ENCODE measurements at regions not wholly inside any gene's neighbourhood (a gene's known extent, or its start where the extent isn't known, plus 50 kb on each side); places are given as distances from the start of the nearest gene placed in this dataset.

GRCh38 chr12:3959799-3960560 is 86.8 kb upstream of the PARP11 start (continued):
- TF ChIP-seq, protein P1, sequence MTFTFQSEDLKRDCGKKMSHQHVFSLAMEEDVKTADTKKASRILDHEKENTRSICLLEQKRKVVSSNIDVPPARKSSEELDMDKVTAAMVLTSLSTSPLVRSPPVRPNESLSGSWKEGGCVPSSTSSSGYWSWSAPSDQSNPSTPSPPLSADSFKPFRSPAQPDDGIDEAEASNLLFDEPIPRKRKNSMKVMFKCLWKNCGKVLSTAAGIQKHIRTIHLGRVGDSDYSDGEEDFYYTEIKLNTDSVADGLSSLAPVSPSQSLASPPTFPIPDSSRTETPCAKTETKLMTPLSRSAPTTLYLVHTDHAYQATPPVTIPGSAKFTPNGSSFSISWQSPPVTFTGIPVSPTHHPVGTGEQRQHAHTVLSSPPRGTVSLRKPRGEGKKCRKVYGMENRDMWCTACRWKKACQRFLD (CRISPR knock-in tag; IDR thresholded peaks at IDR 0.05; ENCODE audit: borderline replicate concordance), result no peak
- no peak for TF ChIP-seq NKX3-1 (CRISPR knock-in tag; IDR thresholded peaks at IDR 0.05)
- no peak for TF ChIP-seq MTF2 (CRISPR knock-in tag; IDR thresholded peaks at IDR 0.05; ENCODE audit: borderline replicate concordance)
- 0 out of 2 replicates have a peak, but pooled peaks have one; percentile 52 for TF ChIP-seq ZNF230 (CRISPR knock-in tag; IDR thresholded peaks at IDR 0.05)
- TF ChIP-seq KAT2B (IDR thresholded peaks at IDR 0.05; ENCODE audit: borderline replicate concordance, low read depth, low read length), result no peak
- TF ChIP-seq GFI1 (CRISPR knock-in tag; IDR thresholded peaks at IDR 0.05; ENCODE audit: borderline replicate concordance), result no peak
- TF ChIP-seq ZBTB39 (CRISPR knock-in tag; IDR thresholded peaks at IDR 0.05), result no peak
- TF ChIP-seq HDAC1 (CRISPR knock-in tag; IDR thresholded peaks at IDR 0.05), result peak; percentile 75
- TF ChIP-seq ZNF678 (CRISPR knock-in tag; IDR thresholded peaks at IDR 0.05), result 0 out of 2 replicates have a peak, but pooled peaks have one; percentile 47
- TF ChIP-seq KDM6A (CRISPR knock-in tag; IDR thresholded peaks at IDR 0.05; ENCODE audit: low read depth), result peak; percentile 67; the same call in 1 of the 2 replicates
- TF ChIP-seq ZNF597 (CRISPR knock-in tag; IDR thresholded peaks at IDR 0.05), result no peak
- no peak for TF ChIP-seq POLR2A (IDR thresholded peaks at IDR 0.05; ENCODE audit: insufficient read depth in 1 of 2, low read depth in 2 of 2, low read length in 2 of 2)
- TF ChIP-seq ZNF713 (CRISPR knock-in tag; IDR thresholded peaks at IDR 0.05), result no peak
- TF ChIP-seq, protein P2, sequence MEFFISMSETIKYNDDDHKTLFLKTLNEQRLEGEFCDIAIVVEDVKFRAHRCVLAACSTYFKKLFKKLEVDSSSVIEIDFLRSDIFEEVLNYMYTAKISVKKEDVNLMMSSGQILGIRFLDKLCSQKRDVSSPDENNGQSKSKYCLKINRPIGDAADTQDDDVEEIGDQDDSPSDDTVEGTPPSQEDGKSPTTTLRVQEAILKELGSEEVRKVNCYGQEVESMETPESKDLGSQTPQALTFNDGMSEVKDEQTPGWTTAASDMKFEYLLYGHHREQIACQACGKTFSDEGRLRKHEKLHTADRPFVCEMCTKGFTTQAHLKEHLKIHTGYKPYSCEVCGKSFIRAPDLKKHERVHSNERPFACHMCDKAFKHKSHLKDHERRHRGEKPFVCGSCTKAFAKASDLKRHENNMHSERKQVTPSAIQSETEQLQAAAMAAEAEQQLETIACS (CRISPR knock-in tag; IDR thresholded peaks at IDR 0.05), result no peak
- TF ChIP-seq GTF2F1 (IDR thresholded peaks at IDR 0.05; ENCODE audit: low read length), result no peak
- peak; percentile 17; the same call in 1 of the 3 replicates for TF ChIP-seq MXI1 (IDR thresholded peaks at IDR 0.05; ENCODE audit: borderline replicate concordance, low read depth, low read length)
- TF ChIP-seq, protein P3, sequence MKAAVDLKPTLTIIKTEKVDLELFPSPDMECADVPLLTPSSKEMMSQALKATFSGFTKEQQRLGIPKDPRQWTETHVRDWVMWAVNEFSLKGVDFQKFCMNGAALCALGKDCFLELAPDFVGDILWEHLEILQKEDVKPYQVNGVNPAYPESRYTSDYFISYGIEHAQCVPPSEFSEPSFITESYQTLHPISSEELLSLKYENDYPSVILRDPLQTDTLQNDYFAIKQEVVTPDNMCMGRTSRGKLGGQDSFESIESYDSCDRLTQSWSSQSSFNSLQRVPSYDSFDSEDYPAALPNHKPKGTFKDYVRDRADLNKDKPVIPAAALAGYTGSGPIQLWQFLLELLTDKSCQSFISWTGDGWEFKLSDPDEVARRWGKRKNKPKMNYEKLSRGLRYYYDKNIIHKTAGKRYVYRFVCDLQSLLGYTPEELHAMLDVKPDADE (CRISPR knock-in tag; IDR thresholded peaks at IDR 0.05), result no peak
- peak; percentile 57; the same call in 1 of the 2 replicates for TF ChIP-seq PATZ1 (CRISPR knock-in tag; IDR thresholded peaks at IDR 0.05)
- no peak for TF ChIP-seq ZBTB3 (CRISPR knock-in tag; IDR thresholded peaks at IDR 0.05; ENCODE audit: borderline replicate concordance, low read depth)
- TF ChIP-seq MAZ (IDR thresholded peaks at IDR 0.05; ENCODE audit: borderline replicate concordance, low read depth, low read length), result no peak
- 0 out of 2 replicates have a peak, but pooled peaks have one; percentile 20 for TF ChIP-seq MAZ (CRISPR knock-in tag; IDR thresholded peaks at IDR 0.05; ENCODE audit: low read depth)
